GM18870 (cell line): ENCODE measurements at regions not wholly inside any gene's neighbourhood (a gene's known extent, or its start where the extent isn't known, plus 50 kb on each side); places are given as distances from the start of the nearest gene placed in this dataset.
"Not testable (repeated sequence)": the region's sequence is repeated elsewhere in the genome, so short reads cannot be mapped to it uniquely, and the experiment has no call there.

ENCODE experiments used
- ATAC-seq: cut with Tn5 transposase; IDR thresholded peaks from one replicate; pipeline ENCODE4 v1.9.1; 2021; ENCODE audit warnings: moderate library complexity; ENCODE audit not compliant: unreplicated experiment

DNA sequence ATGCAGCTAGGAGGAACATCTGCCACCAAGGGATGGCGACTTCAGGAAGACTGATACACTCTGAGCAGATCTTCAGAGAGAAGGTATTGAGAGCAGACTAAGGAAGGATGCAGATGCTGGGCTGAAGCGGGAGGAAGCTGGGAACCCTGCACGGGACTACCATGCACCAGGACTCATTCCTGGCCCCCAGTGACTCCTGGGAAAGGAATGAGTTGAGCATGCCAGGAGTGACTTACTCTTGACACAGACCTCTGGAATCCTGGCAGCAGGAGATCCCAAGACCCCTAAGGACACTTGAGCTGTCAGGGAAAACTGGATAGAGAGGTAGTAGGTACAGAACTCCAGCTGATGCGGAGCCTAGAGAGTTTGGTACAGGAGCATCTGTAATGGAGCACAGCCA is 336.1 kb downstream of the RPS29 start:
- no peak for ATAC-seq

DNA sequence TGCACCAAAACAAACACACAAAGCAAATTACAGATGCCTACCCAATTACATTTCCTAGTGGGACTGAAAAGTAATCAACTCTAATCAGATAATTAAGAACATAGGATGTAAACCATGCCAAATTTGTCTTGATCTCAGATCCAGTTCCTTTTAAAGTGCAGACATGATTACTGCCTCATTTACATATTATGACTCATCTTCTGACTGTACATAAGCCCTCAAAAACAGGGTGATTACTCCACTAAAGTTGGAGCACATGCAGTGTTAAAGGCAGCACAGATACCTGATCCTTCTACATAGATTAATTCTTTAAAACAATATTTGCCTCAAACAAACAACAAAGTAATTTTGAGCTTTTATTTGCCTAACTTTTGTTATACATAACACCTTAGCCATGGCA is 337.2 kb downstream of the RPS29 start:
- ATAC-seq: no peak

DNA sequence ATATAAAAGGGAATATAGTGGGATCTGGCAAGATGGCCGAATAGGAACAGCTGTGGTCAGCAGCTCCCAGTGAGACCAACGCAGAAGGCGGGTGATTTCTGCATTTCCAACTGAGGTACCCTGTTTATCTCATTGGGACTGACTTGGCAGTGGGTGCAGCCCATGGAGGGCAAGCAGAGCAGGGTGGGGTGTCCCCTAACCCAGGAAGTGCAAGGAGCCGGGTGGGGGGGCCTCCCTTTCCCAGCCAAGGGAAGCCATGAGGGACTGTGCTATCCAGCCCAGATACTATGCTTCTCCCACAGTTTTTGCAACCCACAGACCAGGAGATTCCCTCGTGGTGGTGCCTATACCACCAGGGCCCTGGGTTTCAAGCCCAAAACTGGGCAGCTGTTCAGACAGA is 342.4 kb downstream of the RPS29 start:
- ATAC-seq: not testable (repeated sequence)

DNA sequence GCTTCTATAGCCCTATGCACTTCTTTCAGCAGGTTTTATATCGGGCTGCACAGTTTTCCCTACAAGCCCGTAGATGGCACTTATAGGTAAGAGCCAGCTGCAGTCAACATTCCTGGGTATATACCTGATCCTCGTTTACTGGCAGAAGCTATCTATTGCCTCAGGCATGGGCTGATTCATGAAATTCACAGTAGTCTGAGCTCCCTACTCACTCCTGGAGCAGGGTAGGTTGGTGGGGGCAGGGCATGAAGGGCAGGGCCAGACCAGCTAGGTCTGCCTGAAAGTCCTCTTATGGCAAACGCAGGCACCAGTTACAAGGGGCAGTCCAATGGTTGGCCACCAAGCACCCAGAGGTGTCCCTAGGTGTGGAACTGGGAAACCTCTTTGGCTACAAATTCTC is 345.8 kb downstream of the RPS29 start:
- no peak for ATAC-seq

DNA sequence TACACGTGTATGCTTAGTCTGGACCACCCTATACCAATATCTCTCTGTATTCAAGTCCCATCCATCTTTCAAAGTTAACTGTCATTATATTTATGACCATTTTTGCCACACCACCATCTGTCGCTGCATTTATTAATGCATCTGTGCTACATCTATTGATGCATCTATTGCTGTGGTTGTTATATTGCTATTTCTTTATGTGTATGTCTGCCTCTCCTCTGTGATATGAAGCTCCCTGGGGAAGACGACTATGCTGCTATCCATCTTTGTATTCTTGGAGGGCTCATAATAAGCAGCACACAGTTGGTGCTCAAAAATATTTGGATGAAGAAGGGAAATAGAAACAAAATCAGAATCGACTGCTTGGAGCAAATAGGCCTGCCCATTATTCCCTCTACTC is 357.6 kb downstream of the RPS29 start:
- no peak for ATAC-seq

DNA sequence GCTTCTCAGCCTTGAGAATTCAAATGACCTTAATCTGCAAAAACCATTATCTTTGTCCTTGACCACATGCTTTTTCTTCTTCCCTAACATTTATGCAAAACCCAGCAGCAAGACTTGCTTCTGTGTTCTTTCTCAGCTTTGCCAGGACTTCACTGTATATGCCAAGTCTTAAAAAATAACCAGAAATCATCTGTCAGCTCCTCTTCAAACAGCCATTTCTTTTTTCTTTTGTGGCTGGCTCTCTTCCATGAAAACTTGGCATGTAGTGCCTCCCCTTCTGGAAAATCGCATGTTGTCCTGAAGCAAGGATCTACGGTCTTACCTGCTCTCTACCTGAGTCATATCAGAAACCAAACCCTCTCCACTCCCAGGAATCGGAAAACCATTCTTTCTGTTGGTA is 364.9 kb downstream of the RPS29 start:
- ATAC-seq: no peak

DNA sequence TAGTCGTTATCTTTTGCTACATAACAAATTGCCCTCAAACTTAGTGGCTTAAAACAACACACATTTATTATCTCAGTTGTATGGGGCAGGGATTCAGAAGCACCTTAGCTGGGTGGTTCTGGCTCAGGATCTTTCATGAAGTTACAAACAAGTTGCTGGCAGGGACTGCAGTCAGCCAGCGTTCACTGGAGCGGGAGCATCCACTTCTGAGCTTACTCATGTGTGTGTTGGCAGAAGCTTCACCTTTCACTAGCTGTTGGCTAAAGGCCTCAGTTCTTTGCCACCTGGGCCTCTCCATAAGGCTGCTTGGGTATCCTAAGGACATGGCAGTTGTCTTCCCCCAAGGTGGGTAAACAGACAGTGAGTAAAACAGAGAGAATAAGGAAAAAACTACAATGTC is 365.7 kb downstream of the RPS29 start:
- ATAC-seq: no peak

DNA sequence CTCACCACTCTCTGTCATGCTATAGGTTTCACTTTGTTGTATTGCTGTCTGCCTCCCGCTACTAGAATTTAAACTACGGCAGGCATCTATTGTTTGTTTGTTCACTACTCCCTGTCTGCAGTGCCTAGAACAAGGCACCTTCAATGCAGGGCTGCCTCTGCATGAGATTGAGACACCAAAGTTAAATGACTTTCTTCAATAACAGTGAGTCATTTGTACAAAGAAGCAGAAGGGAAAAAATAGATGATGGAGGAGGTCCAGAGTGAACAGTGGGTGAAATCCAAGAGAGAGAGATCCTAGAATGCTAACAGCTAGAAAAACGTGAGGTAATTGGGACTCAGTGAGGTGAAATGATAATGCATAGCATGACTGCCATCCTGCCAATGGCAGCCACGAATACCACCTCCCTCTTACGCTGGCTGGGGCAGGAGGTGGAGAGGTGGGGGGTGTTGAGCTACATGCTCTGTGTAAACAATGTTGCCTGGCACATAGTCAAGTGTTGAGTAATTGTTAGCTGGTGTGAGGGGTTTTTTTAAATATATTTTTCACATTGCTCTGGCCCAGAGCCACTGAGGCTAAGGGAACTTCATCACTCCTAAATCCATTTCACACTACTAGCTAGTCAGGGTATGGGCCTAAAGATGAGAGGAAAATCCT is 367.6 kb downstream of the RPS29 start:
- ATAC-seq: no peak

DNA sequence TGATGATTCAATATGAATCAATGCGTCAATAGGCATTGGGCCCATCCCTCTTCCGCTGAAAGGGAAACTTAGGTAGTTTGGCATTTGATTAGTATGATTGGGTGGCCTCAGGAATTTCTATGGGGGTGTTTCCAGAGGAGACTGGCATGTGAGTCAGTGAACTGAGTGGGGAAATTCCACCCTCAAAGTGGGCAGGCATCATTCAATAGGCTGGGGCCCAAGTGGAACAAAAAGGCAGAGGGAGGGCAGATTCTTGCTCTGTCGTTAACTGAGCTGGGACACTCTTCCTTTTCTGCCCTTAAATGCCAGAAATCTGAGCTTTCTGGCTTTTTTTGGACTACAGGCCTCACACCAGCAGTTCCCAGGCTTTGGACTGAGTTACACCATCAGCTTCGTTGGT is 373.5 kb downstream of the RPS29 start:
- ATAC-seq: no peak

DNA sequence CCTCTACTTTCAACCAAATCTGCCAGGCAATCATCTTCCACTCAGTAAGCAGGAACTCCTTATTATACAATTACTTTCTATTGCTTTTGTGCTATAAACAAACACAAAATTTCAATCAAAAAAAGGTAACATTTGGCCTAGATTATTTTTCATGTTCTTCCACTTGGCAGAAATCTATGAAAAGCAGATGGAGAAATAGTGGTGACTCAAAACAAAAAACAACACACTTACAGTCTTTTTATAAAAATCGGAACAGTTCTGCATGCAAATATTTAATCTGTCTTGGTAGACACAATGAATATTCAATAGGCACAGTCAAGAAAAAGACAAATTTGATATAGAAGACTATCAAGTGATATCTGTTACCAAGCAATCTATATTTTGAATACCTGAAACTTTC is 376.8 kb downstream of the RPS29 start:
- no peak for ATAC-seq

DNA sequence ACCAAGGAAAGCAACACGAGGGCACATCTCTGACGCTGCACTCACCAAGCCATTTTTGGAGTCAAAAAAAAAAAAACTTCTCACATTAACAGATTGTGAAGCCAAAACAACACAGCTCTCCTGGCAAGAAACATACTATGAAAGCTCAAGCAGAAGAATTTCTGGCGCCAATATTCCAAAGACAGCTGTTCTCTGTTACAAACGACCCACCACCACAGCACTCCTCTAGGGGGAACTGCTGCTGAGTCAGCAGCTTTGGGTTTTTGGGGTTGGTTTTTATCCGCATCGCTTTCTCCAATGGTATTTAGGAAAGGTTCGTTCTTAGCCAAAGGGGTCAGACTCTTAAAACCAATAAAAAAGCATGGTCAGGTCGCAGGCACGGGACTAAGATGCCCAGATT is 379.4 kb downstream of the RPS29 start:
- no peak for ATAC-seq

DNA sequence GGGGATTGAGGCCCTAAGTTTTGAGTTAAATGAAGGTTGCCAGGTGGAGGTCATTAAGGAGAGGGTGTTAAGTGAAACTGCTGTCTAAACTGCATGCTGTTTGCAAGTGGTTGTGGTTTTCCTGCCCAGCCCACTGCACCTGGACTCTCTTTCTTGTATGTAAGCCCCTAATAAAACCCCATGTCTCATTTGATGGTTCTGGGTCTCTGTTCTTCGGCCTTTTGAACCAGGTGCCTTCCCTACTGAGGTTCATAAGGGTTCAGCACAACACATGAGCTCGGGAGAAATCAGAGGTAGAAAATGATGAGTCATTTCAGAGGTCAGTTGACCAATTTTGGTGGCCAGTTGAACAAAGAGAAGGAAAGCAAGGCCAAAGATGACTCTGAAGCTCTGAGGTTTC is 382.5 kb downstream of the RPS29 start:
- ATAC-seq: no peak

DNA sequence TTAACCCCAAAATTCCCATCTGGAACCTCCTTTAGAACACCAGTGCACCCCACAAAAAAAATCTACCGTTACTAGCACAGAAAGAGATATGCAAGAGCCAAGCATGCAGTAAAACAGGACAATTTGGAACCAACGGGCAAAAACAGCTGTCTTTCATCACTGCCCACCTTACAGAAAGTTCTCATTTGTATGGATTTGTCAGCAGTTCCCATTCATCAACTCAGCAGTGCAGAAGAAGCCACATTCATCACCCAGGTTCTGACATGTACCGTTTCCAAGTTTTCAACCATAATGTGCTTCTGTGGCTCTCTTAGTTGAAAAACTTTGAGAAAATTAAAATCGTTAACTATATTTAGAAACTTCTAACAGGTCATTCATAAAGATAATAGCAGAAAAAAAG is 387.0 kb downstream of the RPS29 start:
- ATAC-seq: no peak

DNA sequence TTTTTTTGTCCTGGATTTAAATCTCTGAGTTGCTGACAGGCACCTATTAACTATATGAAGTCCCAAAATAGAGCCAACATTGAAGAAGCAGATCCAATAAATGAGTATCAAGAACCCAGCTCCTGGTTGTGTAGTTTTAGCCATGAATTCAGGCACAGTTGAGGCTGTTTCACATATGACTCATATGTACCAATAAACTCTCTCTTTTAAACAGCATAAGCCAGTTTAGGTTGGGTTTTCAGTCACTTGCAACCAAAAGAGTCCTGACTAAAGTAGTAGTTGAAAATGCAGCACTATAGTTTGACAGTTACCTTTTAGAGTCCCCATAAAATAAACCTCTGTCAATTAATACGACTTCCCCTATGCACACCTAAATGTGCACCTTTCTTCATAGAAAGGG is 389.9 kb downstream of the RPS29 start:
- ATAC-seq: no peak

DNA sequence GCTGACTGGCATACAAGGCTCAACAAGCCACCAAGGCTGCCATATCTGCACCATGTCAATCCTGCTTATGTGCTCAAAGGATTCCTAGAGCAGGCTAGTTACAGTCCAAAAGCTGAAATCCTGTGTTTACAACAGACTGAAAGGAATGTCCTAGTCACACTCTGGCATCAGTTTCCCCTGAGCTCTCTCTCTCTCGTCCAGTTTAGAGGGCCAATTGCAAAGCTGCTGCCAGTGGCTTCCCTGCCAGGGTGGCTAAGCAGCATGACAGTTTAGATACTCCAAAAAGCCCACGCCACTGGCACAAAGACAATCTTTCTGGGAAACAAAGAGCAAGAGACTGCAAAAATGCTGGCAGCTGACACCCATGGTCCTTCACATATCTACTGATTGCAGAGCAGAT is 392.1 kb downstream of the RPS29 start:
- ATAC-seq: no peak

DNA sequence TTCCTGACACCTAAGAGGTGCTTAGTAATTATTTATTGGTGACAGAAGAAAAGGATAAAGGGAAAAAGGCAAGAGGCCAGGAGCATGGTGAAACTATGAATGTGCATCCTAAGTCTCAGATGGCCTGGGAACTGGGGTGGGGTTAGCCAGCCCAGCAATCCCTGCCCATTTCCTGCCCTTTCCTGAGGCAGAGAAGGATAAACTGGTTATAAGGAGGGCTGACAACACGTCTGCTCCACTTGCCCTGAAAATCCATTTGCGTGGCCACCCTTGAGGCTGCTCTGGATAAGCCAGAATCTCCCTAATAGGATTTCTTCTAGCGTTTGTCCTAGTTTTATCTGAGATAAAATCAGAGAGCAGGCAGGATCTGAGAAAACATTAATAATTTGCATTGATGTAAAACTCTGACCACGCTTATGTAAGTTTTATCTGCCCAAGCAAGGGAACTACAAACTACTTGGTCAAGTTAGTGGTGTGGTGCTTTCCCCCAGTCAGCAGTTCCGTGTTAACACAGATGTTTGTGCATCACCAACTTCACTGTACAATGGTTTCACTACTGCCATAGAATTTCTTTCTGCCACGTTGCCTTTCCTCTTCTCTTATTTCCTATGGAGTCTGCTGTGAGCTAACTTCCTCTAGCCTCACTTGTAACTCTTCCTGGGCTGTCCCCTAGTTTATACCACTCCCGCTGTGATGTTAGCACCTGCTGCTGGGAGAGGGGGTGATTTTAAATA is 392.7 kb downstream of the RPS29 start:
- ATAC-seq: peak; percentile 98

DNA sequence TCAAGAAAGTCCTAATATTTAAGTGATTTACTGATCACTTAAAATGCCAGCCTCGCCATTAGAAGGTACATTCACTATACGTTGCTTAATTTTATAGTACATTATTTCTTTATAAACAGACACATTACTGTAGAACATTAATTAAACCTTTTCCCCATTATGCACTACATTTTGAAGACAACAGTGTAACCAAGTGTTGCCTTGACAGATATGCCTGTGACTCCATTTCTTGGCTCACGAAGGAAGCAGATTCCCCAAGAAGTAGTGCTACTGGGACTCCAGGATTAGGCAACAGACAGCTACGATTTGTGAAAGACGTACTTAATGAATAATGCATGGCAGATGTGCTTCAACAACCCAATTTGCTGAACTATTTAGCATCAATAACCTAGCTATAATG is 394.8 kb downstream of the RPS29 start:
- ATAC-seq: no peak

DNA sequence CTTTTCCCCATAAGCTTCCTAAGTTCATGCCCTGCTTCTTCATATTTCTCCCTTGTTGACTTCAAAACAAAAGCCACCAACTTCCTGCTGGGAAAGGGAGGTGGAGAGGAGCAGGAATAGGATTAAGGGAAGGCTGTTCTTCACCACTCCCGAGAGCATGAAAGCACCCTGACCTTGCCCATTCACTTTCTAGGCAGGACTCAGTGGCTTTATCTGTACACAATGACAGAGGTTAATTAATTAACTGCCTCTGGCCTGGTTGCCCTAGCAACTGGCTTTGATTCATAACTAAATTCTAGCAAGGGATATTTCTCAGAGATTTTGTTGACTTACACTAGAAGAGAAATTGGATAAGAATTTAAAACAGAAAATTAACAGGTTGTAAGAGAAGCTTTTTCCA is 396.8 kb downstream of the RPS29 start:
- no peak for ATAC-seq

DNA sequence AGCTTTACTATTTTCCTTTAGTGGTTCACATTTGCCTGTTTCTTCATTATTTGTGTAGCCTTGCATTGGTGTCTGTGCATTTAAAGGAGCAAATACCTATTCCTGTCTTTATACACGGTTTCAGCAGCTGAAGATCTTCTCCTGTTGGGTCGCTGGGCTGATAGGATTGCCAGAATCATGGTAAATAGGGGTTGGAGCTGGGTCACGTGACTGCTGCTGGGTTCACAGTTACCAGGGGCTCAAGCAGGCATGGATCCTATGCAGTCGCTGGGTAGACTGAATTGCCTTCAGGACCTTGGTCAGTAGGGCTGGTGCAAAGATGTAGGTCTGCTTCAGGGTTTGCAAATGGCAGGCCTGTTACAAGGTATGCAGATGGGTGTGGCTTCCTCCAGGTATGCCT is 398.4 kb downstream of the RPS29 start:
- ATAC-seq: no peak

DNA sequence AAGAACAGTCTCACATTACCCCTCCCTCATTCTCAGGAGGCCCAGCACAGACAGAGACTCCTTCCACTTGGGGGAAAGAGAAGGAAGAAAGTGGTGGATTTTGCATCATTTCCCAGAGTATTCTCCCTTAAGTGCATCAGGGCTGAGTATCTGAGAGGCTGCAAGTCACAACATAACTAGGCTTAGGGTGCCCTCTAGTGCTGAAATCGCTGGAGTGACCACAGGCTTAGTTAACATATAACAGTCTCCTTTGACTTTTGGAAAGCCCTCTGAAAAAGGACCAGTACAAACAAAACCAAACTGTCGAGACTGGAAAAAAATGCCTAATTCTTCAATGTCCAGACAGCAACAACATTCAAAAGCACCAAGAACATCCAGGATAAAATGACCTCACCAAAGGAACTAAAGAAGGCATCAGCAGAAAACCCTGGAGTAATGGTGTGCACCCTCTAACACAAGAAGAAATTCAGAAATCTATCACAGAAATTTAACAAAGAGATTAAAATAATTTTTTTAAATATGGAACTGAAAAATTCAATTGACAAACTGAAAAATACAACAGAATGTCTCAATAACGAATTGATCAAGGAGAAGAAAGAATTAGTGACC is 412.3 kb downstream of the RPS29 start:
- peak; percentile 99 for ATAC-seq

DNA sequence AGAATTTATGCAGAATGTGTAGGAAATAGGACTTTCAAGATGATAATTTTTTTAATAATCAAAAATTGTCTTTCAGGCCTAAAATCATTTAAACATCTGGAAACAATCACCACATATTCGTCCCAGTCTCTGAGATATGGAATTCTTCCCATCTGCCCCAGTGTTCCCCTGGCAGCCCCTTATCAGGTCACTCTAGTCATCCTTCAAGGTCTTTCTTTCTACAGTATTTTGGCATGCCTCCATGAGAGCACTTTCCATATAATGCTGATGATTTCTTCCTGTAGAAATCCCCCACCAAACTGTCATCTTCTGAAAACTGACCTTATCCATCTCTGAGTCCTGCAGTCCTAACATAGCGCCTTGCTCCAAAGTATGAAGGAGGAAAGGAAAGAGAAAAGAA is 422.1 kb downstream of the RPS29 start:
- ATAC-seq: no peak

DNA sequence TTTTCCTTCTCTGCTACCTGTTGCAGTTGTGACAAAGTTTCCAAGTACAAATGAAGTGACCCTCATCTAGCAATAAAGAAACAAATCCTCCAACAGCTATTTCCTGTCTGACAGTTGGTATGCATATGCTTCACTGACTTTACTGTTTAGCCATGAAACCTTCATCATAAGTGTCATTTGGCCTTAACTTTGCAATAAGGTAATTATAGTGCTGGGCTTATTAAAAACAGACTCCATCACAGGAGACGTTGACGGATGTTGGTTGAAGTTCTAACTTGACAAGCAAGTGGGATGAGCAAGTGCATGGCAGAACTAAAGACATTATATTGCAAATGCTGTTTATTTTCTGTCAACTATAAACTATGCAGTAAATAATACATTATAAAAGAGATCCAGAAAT is 425.2 kb downstream of the RPS29 start:
- ATAC-seq: no peak

DNA sequence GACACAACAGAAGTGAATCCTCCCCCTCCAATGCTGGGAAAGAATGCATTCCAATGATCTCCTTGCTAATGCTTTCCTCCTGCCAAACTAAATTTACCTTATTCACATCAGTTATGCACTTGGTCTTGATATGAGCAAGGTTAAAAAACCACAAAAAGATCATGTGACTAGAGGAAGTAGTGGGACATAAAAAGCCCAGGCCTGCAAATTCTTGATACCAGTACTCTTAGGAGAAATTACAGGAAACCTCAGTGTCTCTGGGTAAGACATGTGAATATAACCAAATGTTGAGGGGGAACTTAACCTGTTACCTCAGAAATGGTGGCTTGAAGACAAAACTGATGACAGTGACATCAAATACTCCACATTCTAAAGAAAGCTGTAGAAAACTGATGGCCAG is 427.1 kb downstream of the RPS29 start:
- no peak for ATAC-seq
